GM19035 (cell line): ENCODE measurements at regions not wholly inside any gene's neighbourhood (a gene's known extent, or its start where the extent isn't known, plus 50 kb on each side); places are given as distances from the start of the nearest gene placed in this dataset.
"Not testable (repeated sequence)": the region's sequence is repeated elsewhere in the genome, so short reads cannot be mapped to it uniquely, and the experiment has no call there.

ENCODE experiments used
- ATAC-seq: cut with Tn5 transposase; IDR thresholded peaks from one replicate; pipeline ENCODE4 v1.9.1; 2021; ENCODE audit not compliant: unreplicated experiment

DNA sequence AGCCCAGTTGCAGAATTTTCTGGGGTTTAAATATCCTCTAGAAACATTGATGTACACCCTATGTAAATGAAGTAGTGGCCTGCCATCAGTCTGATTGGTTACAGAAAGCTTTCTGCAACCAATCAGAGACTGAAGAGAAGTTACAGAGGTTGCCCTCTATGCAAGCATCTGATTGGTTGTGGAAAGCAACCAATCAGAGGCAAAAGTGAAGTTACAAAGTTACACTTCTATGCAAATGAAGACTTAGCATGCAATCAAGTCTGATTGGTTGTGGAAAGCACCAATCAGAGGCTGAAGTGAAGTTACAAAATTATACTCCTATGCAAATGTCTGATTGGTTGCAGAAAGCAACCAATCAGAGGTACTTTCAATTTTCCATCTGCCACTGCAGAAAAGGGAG is 51.9 kb upstream of the USP9X start:
- no peak for ATAC-seq

DNA sequence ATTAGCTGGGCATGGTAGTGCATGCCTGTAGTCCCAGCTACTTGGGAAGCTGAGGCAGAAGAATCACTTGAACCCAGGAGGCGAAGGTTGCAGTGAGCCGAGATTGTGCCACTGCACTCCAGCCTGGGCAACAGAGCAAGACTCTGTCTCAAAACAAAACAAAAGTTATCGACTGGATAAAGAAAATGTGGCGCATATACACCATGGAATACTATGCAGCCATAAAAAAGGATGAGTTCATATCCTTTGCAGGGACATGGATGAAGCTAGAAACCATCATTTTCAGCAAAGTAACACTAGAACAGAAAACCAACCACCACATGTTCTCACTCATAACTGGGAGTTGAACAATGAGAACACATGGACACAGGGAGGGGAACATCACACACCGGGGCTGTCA is 50.3 kb upstream of the USP9X start:
- not testable (repeated sequence) for ATAC-seq
